SK-N-SH (cell line): ENCODE measurements at regions not wholly inside any gene's neighbourhood (a gene's known extent, or its start where the extent isn't known, plus 50 kb on each side); places are given as distances from the start of the nearest gene placed in this dataset.

Source experiments
- CTCF ChIA-PET: fragments of 300-600, 350-600 bp; formaldehyde crosslinking; extraction: SDS; loops from one replicate; lab custom pipeline; 2021; lab: Yijun Ruan, JAX
- POLR2A ChIA-PET: fragments of 350-600 bp; sonication (Branson Sonifier 250); formaldehyde crosslinking; extraction: SDS; loops from one replicate; lab custom pipeline; 2020; ENCODE audit warnings: antibody characterized with exemption, inconsistent platforms; lab: Yijun Ruan, JAX
- DNase-seq: peaks from one replicate; pipeline ENCODE4 v3.0.0; 2012
- H2AFZ ChIP-seq: fragments of 200-600 bp; sonication (generic); 2 replicates; pipeline ENCODE4 v1.8.1; 2016; ENCODE audit warnings: antibody characterized with exemption, mild to moderate bottlenecking, low read depth
- H3F3A ChIP-seq: fragments of 200-600 bp; sonication (generic); replicated peaks from 2 replicates; pipeline ENCODE3; 2016; ENCODE audit warnings: antibody characterized with exemption, mild to moderate bottlenecking; ENCODE audit not compliant: insufficient read depth
- H3K27ac ChIP-seq, 2 experiments: fragments of 200-500 bp in 1 of 2; fragments of 200-600 bp in 1 of 2; sonication (Bioruptor generic) in 1 of 2; sonication (generic), shearing (Covaris generic) in 1 of 2; 2 replicates each; pipeline versions ENCODE4 v1.5.1 to v1.6.1; 2014 to 2016; ENCODE audit warnings: low read depth in 2 of 2, inconsistent platforms in 1 of 2, low read length in 1 of 2, mild to moderate bottlenecking in 1 of 2, mixed read lengths in 1 of 2
- H3K27me3 ChIP-seq: fragments of 200-600 bp; sonication (generic), shearing (Covaris generic); 2 replicates; pipeline ENCODE4 v1.6.1; 2016; ENCODE audit warnings: mixed run types; ENCODE audit not compliant: insufficient read depth
- H3K36me3 ChIP-seq, 2 experiments: fragments of 200-500 bp in 1 of 2; fragments of 200-600 bp in 1 of 2; sonication (Bioruptor generic) in 1 of 2; sonication (generic) in 1 of 2; replicated peaks in 1 of 2; 2 replicates each; pipeline versions ENCODE3 to v1.5.1; 2014 to 2016; ENCODE audit warnings: low read length in 1 of 2, mild to moderate bottlenecking in 1 of 2; ENCODE audit not compliant: insufficient read depth in 2 of 2, control insufficient read depth in 1 of 2
- H3K4me1 ChIP-seq, 2 experiments: fragments of 200-500 bp in 1 of 2; fragments of 200-600 bp in 1 of 2; sonication (Bioruptor generic) in 1 of 2; sonication (generic), shearing (Covaris generic) in 1 of 2; 2 replicates each; pipeline versions ENCODE4 v1.5.1 to v1.6.1; 2014 to 2016; ENCODE audit warnings: low read depth in 1 of 2, low read length in 1 of 2, mixed run types in 1 of 2; ENCODE audit not compliant: insufficient read depth in 2 of 2, control insufficient read depth in 1 of 2
- H3K4me2 ChIP-seq: fragments of 200-600 bp; sonication (generic), shearing (Covaris generic); 2 replicates; pipeline ENCODE4 v1.6.1; 2017; ENCODE audit warnings: mixed run types
- H3K4me3 ChIP-seq, 2 experiments: fragments of 200-500 bp in 1 of 2; fragments of 200-600 bp in 1 of 2; sonication (Bioruptor generic) in 1 of 2; sonication (generic), shearing (Covaris generic) in 1 of 2; 2 replicates each; pipeline versions ENCODE4 v1.5.1 to v1.8.1; 2014 to 2016; ENCODE audit warnings: low read depth in 2 of 2, inconsistent platforms in 1 of 2, low read length in 1 of 2, mild to moderate bottlenecking in 1 of 2, mixed read lengths in 1 of 2, moderate library complexity in 1 of 2
- H3K79me2 ChIP-seq: fragments of 200-600 bp; sonication (generic); 2 replicates; pipeline ENCODE4 v1.8.1; 2017; ENCODE audit warnings: mild to moderate bottlenecking; ENCODE audit not compliant: insufficient read depth
- H3K9ac ChIP-seq: fragments of 200-600 bp; sonication (generic); 2 replicates; pipeline ENCODE4 v1.6.1; 2017; ENCODE audit warnings: mixed run types
- H3K9me2 ChIP-seq: fragments of 200-600 bp; sonication (generic); 2 replicates; pipeline ENCODE4 v1.6.1; 2017; ENCODE audit warnings: mixed run types
- H3K9me3 ChIP-seq: fragments of 200-600 bp; sonication (generic); 2 replicates; pipeline ENCODE4 v1.6.1; 2017; ENCODE audit warnings: mixed run types, mild to moderate bottlenecking, moderate library complexity
- H4K20me1 ChIP-seq: fragments of 200-600 bp; sonication (generic); 2 replicates; pipeline ENCODE4 v1.6.1; 2017; ENCODE audit warnings: mild to moderate bottlenecking, mixed run types; ENCODE audit not compliant: insufficient read depth
- CHD2 ChIP-seq: fragments of 150-350 bp; IDR thresholded peaks from 2 replicates; pipeline ENCODE4 v1.6.1; 2018; ENCODE audit warnings: low read length; ENCODE audit not compliant: partially characterized antibody
- ELF1 ChIP-seq: IDR thresholded peaks from 2 replicates; pipeline ENCODE4 v1.4.0; 2012
- FOSL2 ChIP-seq: IDR thresholded peaks from 2 replicates; pipeline ENCODE4 v1.4.0; 2012; ENCODE audit warnings: low read depth, mild to moderate bottlenecking, moderate library complexity, borderline replicate concordance
- GATA2 ChIP-seq: sonication (generic); formaldehyde crosslinking; IDR thresholded peaks from 2 replicates; pipeline ENCODE4 v1.5.0; 2020; ENCODE audit warnings: mild to moderate bottlenecking, missing genetic modification reagents
- MXI1 ChIP-seq: IDR thresholded peaks from 2 replicates; pipeline ENCODE4 v1.6.1; 2012; ENCODE audit warnings: mild to moderate bottlenecking, low read depth, low read length, improper control_type of control experiment
- NFIC ChIP-seq: IDR thresholded peaks from 2 replicates; pipeline ENCODE4 v1.4.0; 2012; ENCODE audit warnings: borderline replicate concordance
- PBX3 ChIP-seq: IDR thresholded peaks from 2 replicates; pipeline ENCODE4; 2012
- RAD21 ChIP-seq: IDR thresholded peaks from 2 replicates; pipeline ENCODE4 v1.6.1; 2012; ENCODE audit warnings: mild to moderate bottlenecking, low read length
- RFX5 ChIP-seq: IDR thresholded peaks from 2 replicates; pipeline ENCODE4 v1.6.1; 2012; ENCODE audit warnings: mild to moderate bottlenecking, improper control_type of control experiment, low read length
- RXRA ChIP-seq: IDR thresholded peaks from 2 replicates; pipeline ENCODE4 v1.4.0; 2012; ENCODE audit warnings: low read depth, mild to moderate bottlenecking, borderline replicate concordance
- USF2 ChIP-seq: fragments of 150-350 bp; IDR thresholded peaks from 2 replicates; pipeline ENCODE4 v1.6.1; 2017; ENCODE audit warnings: antibody characterized with exemption, low read length, low read depth, borderline replicate concordance
- WGBS: methylation state at CpG from one replicate; pipeline ENCODE4 v1.1.6; 2017; ENCODE audit warnings: low lambda C conversion rate; 5-methylcytosine and 5-hydroxymethylcytosine counted together
- TF ChIP-seq, protein P1 (sequence below): IDR thresholded peaks from 2 replicates; pipeline ENCODE4 v1.4.0; 2012; ENCODE audit warnings: low read depth, borderline replicate concordance
- TF ChIP-seq, protein P2 (sequence below): fragments of 200-600 bp; sonication (generic); IDR thresholded peaks from 2 replicates; pipeline ENCODE4 v1.6.1; 2017; ENCODE audit warnings: antibody characterized with exemption, mild to moderate bottlenecking, moderate library complexity
- TF ChIP-seq, protein P3 (sequence below): IDR thresholded peaks from 2 replicates; pipeline ENCODE4 v1.6.1; 2012; ENCODE audit warnings: mild to moderate bottlenecking, low read depth, low read length, moderate library complexity

- no peaks in the 10 kb centered on the region for H3K36me3 ChIP-seq
- no peak for DNase-seq
- POLR2A ChIA-PET, result no interaction called here
- H3K27me3 ChIP-seq, result no peaks in the 10 kb centered on the region
- H3K79me2 ChIP-seq, result no peaks in the 10 kb centered on the region
- TF ChIP-seq, protein P1, sequence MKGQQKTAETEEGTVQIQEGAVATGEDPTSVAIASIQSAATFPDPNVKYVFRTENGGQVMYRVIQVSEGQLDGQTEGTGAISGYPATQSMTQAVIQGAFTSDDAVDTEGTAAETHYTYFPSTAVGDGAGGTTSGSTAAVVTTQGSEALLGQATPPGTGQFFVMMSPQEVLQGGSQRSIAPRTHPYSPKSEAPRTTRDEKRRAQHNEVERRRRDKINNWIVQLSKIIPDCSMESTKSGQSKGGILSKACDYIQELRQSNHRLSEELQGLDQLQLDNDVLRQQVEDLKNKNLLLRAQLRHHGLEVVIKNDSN, result no peak
- H3K27ac ChIP-seq, result no peak overlapping the region
- 12% methylated on average over 1 of the region's 1 CpG for WGBS
- CTCF ChIA-PET, result no interaction called here
- H2AFZ ChIP-seq, result no peak overlapping the region
- no peaks in the 10 kb centered on the region for H3K9me2 ChIP-seq
- H3K4me3 ChIP-seq, result no peak overlapping the region
- H3K4me2 ChIP-seq, result no peak overlapping the region
- no peaks in the 10 kb centered on the region for H3F3A ChIP-seq
- H3K9me3 ChIP-seq, result no peaks in the 10 kb centered on the region
- no peaks in the 10 kb centered on the region for H4K20me1 ChIP-seq
- H3K9ac ChIP-seq, result no peak overlapping the region
- no peaks in the 10 kb centered on the region for H3K4me1 ChIP-seq
These were observed 110.6 kb upstream of the FSTL5 start for GRCh38 chr4:162274354-162274753.

GRCh38 chr4:162272215-162272614 lies 108.4 kb upstream of the FSTL5 start:
- ChIA-PET POLR2A (no interaction called here), CTCF (no interaction called here)
- DNase-seq, result no peak
- Histone ChIP-seq H2AFZ (no peak overlapping the region), H3K9me2 (no peaks in the 10 kb centered on the region), H3K36me3 (no peaks in the 10 kb centered on the region), H3K4me1 (no peaks in the 10 kb centered on the region), H3F3A (no peaks in the 10 kb centered on the region), H3K9ac (no peak overlapping the region), H3K9me3 (no peaks in the 10 kb centered on the region), H3K4me2 (no peak overlapping the region), H3K4me3 (no peak overlapping the region), H3K79me2 (no peaks in the 10 kb centered on the region), H3K27me3 (no peaks in the 10 kb centered on the region), H3K27ac (no peak overlapping the region), H4K20me1 (no peaks in the 10 kb centered on the region)
- 33% methylated on average over 2 of the region's 2 CpGs for WGBS
- TF ChIP-seq GATA2 (CRISPR knock-in tag), result no peak
- no peak for TF ChIP-seq FOSL2

DNA sequence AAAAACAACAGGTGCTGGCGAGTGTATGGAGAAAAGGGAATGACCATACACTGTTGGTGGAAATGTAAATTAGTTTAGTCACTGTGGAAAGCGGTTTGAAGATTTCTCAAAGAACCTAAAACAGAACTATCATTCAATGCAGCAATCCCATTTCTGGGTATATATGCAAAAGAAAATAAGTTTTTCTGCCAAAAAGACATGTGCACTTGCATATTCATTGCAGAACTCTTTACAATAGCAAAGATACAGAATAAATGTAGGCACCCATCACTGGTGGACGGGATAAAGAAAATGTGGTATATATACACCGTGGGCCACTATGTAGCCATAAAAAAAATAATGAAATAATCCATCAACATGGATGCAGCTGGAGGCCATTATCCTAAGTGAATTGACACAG lies 105.1 kb upstream of the FSTL5 start:
- Histone ChIP-seq H3K4me3 (no peak overlapping the region), H3K4me2 (no peak overlapping the region), H3K79me2 (no peaks in the 10 kb centered on the region), H3K9me3 (peaks cover 3% of the 10 kb centered on the region; the same call in 1 of the 2 replicates), H4K20me1 (no peaks in the 10 kb centered on the region), H3K9ac (no peak overlapping the region)
- WGBS, result 20% methylated on average over 4 of the region's 4 CpGs
- DNase-seq, result no peak
- POLR2A ChIA-PET, result no interaction called here
- TF ChIP-seq RFX5 (no peak), RAD21 (no peak), ELF1 (no peak), CHD2 (no peak), RXRA (no peak), USF2 (no peak), NFIC (no peak), PBX3 (no peak), MXI1 (no peak), FOSL2 (no peak)
- TF ChIP-seq, protein P2, sequence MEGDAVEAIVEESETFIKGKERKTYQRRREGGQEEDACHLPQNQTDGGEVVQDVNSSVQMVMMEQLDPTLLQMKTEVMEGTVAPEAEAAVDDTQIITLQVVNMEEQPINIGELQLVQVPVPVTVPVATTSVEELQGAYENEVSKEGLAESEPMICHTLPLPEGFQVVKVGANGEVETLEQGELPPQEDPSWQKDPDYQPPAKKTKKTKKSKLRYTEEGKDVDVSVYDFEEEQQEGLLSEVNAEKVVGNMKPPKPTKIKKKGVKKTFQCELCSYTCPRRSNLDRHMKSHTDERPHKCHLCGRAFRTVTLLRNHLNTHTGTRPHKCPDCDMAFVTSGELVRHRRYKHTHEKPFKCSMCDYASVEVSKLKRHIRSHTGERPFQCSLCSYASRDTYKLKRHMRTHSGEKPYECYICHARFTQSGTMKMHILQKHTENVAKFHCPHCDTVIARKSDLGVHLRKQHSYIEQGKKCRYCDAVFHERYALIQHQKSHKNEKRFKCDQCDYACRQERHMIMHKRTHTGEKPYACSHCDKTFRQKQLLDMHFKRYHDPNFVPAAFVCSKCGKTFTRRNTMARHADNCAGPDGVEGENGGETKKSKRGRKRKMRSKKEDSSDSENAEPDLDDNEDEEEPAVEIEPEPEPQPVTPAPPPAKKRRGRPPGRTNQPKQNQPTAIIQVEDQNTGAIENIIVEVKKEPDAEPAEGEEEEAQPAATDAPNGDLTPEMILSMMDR, result no peak
- TF ChIP-seq, protein P3, sequence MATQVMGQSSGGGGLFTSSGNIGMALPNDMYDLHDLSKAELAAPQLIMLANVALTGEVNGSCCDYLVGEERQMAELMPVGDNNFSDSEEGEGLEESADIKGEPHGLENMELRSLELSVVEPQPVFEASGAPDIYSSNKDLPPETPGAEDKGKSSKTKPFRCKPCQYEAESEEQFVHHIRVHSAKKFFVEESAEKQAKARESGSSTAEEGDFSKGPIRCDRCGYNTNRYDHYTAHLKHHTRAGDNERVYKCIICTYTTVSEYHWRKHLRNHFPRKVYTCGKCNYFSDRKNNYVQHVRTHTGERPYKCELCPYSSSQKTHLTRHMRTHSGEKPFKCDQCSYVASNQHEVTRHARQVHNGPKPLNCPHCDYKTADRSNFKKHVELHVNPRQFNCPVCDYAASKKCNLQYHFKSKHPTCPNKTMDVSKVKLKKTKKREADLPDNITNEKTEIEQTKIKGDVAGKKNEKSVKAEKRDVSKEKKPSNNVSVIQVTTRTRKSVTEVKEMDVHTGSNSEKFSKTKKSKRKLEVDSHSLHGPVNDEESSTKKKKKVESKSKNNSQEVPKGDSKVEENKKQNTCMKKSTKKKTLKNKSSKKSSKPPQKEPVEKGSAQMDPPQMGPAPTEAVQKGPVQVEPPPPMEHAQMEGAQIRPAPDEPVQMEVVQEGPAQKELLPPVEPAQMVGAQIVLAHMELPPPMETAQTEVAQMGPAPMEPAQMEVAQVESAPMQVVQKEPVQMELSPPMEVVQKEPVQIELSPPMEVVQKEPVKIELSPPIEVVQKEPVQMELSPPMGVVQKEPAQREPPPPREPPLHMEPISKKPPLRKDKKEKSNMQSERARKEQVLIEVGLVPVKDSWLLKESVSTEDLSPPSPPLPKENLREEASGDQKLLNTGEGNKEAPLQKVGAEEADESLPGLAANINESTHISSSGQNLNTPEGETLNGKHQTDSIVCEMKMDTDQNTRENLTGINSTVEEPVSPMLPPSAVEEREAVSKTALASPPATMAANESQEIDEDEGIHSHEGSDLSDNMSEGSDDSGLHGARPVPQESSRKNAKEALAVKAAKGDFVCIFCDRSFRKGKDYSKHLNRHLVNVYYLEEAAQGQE, result no peak
- TF ChIP-seq, all 33 proteins: peak for 0
- Histone ChIP-seq H3K9me2 (no peaks in the 10 kb centered on the region), H3F3A (no peaks in the 10 kb centered on the region), H2AFZ (no peak overlapping the region), H3K27ac (no peak overlapping the region), H3K36me3 (no peaks in the 10 kb centered on the region), H3K4me1 (no peaks in the 10 kb centered on the region), H3K27me3 (no peaks in the 10 kb centered on the region)
- CTCF ChIA-PET, result interaction anchor here (0.6 kb wide), 1 partner anchor 584 kb away, joined by 4 read pairs; no protein-coding TSS in a partner anchor
